ENCODE measurements at regions not wholly inside any gene's neighbourhood (a gene's known extent, or its start where the extent isn't known, plus 50 kb on each side); places are given as distances from the start of the nearest gene placed in this dataset.

DNA sequence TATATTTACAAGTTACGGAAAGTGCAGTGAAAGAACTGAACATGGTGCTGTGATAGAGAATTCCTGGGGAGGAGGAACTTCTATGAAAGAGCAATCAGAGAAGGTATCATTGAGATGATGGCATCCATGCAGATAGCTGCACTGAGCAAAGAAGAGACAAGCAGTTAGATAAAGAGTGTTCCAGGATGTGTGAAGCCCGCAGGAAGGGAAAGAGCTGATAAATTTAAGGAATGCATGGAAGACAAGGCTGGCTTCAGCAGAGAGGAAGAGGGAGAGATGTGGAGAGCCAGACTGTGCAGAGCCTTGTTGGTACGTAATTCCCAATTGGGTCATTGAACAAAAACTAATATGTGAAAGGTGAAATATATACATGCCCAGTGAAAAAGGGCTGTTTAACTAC is 538.9 kb downstream of the INHBA start:
- no peak for DNase-seq

DNA sequence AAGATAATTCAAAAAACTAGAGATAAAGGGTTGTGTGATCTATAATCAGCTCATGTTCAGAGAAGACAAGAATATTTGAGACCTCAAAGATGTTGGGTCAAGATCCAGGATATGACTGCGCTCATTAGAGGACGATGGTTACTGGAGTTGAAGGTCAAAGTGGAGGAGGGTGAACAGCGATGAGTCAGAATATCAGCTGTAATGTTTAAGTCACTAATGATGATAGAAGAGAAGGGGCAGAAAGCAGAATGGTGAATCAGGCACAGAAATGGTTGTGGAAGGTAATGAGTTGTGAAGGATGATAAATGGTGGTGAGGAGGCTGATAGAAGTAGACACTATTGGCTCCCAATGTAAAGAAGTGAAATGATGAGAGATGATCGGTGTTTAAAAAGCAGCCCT is 540.3 kb downstream of the INHBA start:
- peak; percentile 73 for DNase-seq

DNA sequence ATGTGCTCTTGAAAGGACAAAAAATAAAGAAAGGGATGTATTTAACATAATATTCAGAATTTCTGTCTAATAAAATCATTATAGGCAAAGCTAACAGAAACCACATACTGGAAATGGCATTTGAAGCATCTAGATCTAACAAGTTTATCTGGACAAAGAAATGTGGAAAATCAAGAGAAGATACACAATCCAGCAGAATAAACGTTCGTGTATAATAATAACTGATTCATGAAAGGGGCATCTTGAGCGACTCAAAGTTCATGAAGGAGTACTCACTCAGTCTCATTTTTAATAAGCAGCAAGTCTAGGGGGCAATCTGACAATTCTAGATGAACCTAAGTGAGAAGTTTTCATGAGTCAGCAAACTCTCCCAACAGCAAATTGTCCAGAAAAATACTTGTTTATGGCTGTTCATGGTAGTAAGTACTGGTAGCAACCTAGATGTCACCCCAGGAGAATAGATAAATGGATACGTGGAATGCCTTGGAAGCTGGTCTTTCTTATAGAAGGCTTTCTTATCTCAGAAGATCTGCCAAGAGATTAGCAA is 541.8 kb downstream of the INHBA start:
- DNase-seq = no peak

DNA sequence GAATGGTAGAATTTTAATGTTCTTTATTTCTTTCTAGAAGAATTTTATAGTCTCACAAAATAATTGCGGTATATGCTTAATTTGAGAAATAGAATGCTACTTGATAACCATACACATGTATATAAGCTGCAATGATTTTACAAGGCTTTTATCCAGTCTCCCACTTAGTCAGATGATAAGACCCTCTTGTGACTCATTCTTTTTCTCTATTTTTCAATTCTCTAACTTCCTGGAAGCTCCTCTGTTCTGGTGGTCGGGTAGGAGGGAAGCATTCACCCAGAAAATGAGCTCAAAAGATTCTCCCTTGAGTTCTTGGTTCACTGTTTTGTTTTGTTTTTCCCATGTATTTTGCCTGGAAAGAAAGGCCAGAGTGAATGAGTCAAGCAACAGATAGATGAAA is 546.6 kb downstream of the INHBA start:
- no peak for DNase-seq

DNA sequence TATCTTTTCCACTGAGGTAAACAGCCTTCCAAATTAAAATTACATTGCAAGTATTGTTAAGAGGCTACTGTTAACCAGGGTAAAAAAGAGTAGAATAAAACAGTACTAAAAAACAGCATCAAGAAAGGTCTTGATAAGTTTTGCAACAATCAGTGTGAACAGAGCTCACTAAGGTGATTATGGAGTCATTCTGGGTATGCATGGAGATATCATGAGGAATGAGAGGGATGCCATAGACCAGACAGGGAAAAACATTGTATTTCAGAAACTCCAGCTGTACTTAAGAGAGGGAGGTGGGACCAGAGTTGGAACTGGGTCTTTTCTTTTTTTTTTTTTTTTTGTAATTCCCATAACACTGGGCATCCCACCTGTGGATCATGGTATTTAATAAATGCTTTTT is 549.6 kb downstream of the INHBA start:
- no peak for DNase-seq

DNA sequence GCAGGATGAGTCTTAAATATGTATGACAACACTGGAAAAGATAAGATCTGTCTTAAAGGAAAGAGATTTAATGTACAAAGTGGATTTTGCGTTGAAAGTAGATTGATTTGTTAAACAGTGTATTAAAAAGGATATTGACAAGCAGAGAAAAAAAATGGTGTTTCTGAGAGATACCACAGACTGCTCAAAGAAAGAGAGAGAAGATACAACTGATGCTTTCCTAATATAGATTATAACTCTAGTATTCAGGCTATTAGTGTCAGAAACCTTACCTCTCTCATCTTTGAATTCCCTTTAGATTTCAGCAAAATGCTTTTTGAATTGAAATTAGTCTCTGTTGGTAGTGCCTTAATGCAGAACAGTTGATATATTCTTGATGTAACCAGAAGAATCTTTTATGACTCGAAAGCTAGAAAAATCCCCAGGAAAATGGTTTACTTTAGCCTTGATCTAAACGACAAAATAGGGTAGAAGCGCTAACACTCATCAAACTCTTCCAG is 550.7 kb downstream of the INHBA start:
- DNase-seq = no peak

- no peak for DNase-seq
Measured at GRCh38 chr7:41149576-41149975, 553.3 kb downstream of the INHBA start.

DNA sequence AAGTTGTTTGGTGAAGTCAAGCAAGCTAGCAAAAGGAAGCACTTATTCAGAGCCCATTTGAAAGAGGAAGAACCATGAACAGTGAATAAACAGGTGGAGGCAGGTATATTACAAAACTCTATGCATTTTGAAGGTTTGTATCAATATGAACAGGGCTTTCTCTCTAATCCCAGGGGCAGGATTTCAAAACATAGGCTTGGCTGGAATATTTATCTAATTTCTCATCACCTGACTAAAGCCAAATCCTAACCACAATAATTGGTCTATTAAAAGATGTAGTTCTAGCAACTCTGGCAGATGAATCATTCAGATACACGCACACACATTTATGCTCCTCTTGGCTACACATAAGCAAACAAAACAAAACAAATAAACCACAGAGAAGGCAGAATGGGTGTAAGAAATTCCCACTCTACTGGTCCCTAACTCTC is 554.4 kb downstream of the INHBA start:
- peak; percentile 95 for DNase-seq

- DNase-seq = no peak
Measured at GRCh38 chr7:41147606-41148485, 555.0 kb downstream of the INHBA start.

DNA sequence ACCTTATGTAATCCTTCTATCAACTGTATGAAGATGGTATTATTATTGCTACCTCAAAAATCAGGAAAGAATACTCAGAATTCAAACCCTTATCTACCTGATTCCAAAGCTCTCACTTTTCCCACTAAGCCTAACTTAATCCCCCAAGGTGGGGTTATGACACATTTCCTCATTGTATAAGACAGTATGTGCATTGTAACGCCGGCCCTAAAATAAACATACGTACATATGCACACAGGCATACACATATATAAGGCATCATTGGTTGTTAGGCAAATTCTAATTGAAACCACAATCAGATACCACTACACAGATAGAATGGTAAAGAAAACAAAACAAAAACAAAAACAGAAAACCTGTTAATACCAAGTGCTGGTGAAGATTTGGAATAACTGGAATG is 556.5 kb downstream of the INHBA start:
- DNase-seq = no peak

- no peak for DNase-seq
Measured at GRCh38 chr7:41145656-41146055, 557.2 kb downstream of the INHBA start.

GRCh38 chr7:41142904-41143473 is 559.9 kb downstream of the INHBA start:
- DNase-seq = no peak

DNA sequence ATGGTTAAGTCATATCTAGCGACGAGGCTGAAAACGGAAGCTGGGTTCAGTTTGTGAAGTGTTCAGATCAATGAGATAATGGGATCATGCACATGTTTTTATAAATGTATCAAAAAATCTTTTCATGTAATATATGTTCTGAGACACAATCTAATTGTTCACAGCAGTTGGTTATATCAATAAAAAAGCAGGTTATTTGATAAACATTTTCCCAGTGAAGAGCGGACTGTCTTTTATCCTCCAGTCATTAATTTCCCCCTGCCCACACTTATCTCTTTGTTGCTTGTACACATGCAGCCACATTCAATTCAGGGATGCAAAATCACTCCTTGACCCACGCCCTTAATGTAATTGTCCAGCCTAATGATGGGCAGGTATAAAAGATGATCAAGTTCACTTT is 563.1 kb downstream of the INHBA start:
- no peak for DNase-seq

GRCh38 chr7:41136551-41136950 is 566.3 kb downstream of the INHBA start:
- no peak for DNase-seq

GRCh38 chr7:41135511-41135910 is 567.4 kb downstream of the INHBA start:
- no peak for DNase-seq

- DNase-seq = peak; percentile 41
Measured at GRCh38 chr7:41134300-41135255, 568.3 kb downstream of the INHBA start.

- no peak for DNase-seq
Measured at GRCh38 chr7:41133690-41134299, 569.1 kb downstream of the INHBA start.

GRCh38 chr7:41131956-41132355 is 570.9 kb downstream of the INHBA start:
- no peak for DNase-seq

GRCh38 chr7:41130561-41131236 is 572.2 kb downstream of the INHBA start:
- no peak for DNase-seq

GRCh38 chr7:41130086-41130485 is 572.8 kb downstream of the INHBA start:
- DNase-seq = no peak

DNA sequence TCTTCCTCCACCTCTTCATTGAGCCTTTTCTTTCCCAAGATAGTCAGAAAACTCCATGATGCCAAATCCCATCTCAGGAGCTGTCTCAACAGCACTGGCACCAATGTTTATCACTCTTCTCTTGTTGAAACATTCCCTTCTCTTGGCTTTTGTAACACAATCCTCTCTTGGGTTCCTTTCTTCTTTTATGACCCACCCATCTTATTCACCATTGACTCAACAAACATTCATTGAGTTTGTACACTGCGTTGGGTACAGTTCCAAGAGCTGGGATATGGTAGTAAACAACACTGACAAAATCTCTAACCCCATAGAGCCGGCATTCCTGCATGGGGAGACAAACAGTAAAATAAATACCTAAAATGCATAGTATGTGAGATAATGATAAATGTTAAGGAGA is 577.5 kb downstream of the INHBA start:
- DNase-seq = no peak

All from HCEC 1CT (cell line).